HG02610 (cell line): ENCODE measurements at regions not wholly inside any gene's neighbourhood (a gene's known extent, or its start where the extent isn't known, plus 50 kb on each side); places are given as distances from the start of the nearest gene placed in this dataset.

Experiments
- ATAC-seq: cut with Tn5 transposase; IDR thresholded peaks from one replicate; pipeline ENCODE4 v1.9.1; 2021; ENCODE audit warnings: mild to moderate bottlenecking, moderate library complexity; ENCODE audit not compliant: unreplicated experiment

DNA sequence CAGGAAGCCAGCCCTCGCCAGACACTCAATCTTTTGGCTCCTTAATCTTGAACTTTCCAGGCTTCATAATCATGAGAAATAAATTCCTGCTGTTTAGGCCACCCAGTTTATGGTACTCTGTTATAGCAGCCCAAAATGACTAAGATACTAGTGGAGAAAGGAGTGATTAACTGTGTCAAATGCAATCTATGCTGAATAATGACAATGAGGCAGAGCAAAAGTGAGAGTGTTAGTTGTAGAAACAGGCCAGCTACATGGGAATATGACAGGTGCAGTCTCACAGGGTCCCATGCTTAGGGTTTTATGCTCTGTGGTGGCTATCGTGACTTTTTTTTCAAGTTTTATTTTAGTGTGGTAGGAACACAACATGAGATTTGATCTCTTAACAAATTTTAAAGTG, 888.8 kb downstream of the TTLL7 start:
- ATAC-seq, result no peak

GRCh38 chr1:83109692-83110091, 889.2 kb downstream of the TTLL7 start:
- ATAC-seq, result no peak

DNA sequence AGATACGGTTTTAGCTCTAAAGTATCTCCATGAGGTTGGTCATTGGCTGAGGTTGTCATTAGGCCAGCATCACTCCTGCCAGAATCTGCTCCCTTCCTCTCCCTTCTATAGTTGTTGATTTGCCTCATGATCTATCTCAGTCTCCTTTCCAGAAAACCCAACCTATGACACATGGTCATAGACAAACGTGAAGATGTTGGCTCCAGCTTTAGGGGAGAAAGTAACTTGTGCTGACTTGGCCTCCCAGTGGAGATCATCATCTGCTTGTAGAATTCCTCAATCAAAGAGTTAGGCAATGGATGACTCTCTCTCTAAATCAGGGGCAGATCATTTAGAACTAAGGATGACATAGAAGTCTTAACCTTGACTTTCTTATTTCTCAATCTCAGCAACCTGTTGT, 894.4 kb downstream of the TTLL7 start:
- ATAC-seq, result no peak

GRCh38 chr1:83103341-83103740, 895.6 kb downstream of the TTLL7 start:
- no peak for ATAC-seq

DNA sequence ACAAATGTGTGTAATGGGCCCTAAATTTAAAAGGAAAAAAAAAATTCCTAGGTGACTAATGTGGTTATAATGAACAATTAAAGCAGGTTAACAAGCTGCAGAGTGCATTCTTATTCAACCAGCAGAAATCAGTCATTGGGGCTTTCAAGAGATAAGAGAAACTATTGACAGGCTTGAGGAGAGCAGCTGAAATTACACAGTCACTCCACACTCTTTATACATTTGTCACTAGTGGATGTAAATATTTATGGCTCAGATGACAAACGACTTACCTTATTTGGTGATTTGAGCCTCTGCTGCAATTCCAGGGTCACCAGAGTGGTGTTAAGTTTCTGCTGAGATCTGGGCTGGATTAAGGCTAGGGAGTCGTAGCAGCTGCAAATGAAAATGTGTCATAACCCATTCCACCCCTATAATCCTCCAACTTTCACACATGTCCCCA, 896.3 kb downstream of the TTLL7 start:
- no peak for ATAC-seq

DNA sequence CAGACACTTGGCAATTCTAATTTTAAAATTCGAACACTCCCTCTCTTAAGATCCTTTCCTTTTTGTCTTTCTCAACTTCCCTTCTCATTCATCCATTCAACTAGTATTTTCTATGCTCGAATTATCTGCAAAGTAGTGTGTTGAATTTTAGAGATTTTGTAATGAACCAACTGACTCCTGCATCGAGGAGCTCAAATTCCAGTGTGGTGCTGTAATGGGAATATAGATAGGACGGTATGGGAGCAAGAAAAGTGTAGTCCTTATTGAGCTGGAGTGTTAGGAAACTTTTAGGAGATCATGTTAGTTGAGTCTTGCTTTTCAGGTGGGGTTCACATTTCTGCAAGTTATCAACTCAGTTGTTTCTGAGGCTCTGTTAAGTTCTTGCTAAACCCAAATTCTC, 897.5 kb downstream of the TTLL7 start:
- no peak for ATAC-seq

DNA sequence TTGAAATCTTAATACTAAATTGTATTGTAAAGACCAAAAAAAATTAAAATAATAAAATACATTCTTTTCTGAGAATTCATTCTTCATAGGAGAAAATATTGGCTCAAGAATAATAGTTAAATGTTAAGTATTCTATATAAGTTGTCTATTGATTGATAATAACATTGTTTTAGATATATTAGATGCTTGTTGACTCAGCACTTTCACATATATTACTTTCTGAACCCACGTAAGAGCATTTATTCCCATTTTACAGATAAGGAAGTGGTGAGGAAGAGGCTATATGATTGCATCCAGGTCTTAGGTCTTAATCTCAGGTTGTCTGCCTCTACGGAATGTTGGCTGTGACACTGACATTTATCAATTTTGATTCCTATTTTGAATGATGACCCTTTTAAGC, 898.8 kb downstream of the TTLL7 start:
- no peak for ATAC-seq

GRCh38 chr1:83098791-83099190, 900.1 kb downstream of the TTLL7 start:
- ATAC-seq, result no peak

GRCh38 chr1:83098131-83098530, 900.8 kb downstream of the TTLL7 start:
- ATAC-seq, result no peak

GRCh38 chr1:83097715-83098114, 901.2 kb downstream of the TTLL7 start:
- no peak for ATAC-seq

DNA sequence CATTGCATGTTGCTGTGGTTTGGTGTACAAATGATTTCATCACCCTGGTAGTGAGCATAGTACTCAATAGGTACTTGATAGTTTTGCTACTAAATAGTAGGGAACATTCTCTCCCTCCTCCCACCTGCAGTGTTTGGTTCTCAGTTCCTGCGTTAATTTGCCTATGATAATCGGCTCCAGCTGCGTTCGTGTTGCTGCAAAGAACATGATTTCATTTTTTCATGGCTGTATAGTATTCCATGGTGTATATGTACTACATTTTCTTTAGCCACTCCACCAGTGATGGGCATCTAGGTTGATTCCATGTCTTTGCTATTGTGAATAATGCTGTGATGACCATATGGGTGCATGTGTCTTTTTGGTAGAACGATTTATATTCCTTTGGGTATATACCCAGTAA, 903.4 kb downstream of the TTLL7 start:
- ATAC-seq, result no peak

GRCh38 chr1:83090195-83090594, 908.7 kb downstream of the TTLL7 start:
- ATAC-seq, result no peak

- no peak for ATAC-seq
Measured at GRCh38 chr1:83087851-83088250, 911.1 kb downstream of the TTLL7 start.

DNA sequence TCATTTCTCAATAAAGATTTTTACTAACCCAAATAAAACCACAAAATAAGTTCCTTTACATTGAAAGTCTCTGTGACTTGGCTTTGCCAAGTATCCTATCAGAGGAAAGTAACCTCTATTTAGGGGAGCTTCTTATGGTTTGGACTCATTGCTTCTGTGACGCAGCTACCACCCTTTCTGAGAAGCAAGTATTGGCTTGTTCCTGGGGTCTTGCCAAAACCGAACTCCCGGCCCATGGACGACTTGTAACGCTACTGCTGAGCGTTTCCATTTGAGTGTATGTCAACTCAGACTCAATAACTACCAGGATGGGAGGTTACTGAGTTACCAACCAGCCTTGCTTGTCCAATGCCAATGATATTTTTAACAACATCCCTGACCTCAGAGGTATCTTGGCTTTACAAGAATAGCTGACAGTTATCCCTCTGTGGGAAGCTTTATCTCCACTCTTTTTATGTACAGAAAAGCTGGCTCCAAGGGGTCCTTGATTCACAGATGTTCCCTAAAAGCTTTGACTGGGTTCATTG, 911.9 kb downstream of the TTLL7 start:
- ATAC-seq, result no peak

GRCh38 chr1:83086346-83086745, 912.6 kb downstream of the TTLL7 start:
- no peak for ATAC-seq

- ATAC-seq, result no peak
Measured at GRCh38 chr1:83083589-83084224, 915.2 kb downstream of the TTLL7 start.

DNA sequence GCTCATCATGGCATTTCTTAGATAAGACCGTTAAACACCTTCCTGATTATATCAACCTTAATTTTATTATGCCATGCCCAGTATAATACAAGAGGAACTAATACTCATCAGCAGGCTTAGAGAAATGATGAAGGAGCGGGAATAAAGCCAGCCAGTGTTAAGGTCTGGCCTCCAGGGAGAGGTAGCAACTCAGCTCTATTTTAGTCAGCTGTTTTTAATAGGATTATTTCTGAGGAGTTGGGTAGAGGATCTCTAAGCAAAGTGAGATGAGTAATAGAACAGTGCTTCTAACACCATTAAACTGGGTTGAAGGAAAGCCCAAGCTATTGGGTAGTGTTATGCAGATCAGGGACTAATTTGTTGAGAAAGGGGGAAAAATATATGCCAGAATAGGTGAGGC, 921.5 kb downstream of the TTLL7 start:
- ATAC-seq, result no peak

- no peak for ATAC-seq
Measured at GRCh38 chr1:83075107-83075506, 923.8 kb downstream of the TTLL7 start.

- ATAC-seq, result no peak
Measured at GRCh38 chr1:83067954-83068353, 931.0 kb downstream of the TTLL7 start.

DNA sequence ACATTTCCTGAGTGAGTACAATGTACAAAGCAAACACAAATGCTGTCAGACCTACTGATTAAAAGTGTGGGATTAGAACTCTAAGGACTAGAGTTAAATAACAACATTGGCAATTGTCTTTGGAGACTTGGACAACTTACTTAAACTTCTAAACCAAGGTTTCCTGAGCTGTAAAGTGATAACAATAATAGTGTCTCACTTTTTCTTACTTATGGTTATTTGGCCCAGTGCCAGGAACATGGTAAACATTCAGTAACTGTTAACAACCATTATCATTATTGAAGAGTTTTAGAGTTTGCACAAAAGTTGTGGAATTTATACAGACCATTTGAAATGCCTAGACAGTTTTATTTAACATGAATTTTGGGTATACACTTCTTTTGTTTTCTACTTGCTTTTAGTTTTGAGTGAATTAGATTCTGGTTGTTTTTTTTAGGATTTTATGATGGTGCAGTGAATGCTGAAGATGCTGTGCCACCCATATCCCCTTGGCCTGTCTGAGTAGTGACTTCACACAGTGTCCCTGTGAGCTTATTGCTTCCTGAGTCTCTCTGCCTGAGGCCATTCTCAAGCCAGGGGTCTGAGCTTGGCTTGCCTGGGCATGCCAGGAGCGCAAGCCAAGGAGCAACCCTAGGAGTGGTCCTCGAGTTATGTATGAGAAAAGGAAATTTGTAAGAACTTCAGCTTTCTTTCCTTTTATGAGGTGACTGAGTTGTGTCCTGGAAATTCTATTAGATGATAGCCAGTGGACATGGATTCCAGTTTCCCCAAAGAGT, 932.8 kb downstream of the TTLL7 start:
- no peak for ATAC-seq

DNA sequence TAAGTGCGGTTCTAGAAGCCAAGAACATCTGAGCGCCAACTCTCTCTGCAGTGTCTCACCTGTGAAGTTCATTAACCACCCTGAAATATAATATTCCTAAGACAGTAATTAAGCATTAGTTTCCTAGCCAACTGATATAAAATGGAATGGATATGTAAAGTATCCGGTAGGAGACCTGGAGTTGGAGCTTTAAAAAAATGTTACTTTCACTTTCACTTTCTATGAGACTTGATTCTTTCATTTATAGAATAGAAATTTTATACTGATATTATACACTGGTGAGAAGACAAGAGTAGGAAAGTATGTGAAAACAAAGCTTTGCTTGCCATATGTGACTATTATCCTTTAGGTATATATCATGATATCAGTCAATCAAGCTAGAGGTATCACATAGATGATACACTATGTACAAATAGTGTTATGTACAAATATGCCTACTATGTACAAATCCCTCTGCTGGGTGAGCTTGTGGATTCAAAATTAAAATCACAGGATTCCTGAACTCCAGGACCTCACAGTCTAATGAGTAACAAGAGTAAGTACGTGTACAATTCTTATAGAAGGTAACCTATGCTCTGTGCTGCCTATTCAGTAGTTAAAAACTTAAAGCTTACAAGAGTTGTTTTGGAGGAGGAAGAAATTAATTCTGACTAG, 934.2 kb downstream of the TTLL7 start:
- ATAC-seq, result no peak
